Ishikawa (cell line): ENCODE measurements at regions not wholly inside any gene's neighbourhood (a gene's known extent, or its start where the extent isn't known, plus 50 kb on each side); places are given as distances from the start of the nearest gene placed in this dataset.

Source experiments
- CEBPB ChIP-seq: IDR thresholded peaks from 2 replicates; pipeline ENCODE4 v1.6.1; 2012
- CREB1 ChIP-seq: IDR thresholded peaks from 2 replicates; pipeline ENCODE4 v1.6.1; 2012; ENCODE audit warnings: low read depth
- EGR1 ChIP-seq: IDR thresholded peaks from 2 replicates; pipeline ENCODE4 v1.6.1; 2012
- EP300 ChIP-seq: IDR thresholded peaks from 2 replicates; pipeline ENCODE4 v1.6.1; 2012; ENCODE audit warnings: borderline replicate concordance
- FOXM1 ChIP-seq: IDR thresholded peaks from 2 replicates; pipeline ENCODE4 v1.6.1; 2012; ENCODE audit warnings: low read depth, borderline replicate concordance
- NFIC ChIP-seq: IDR thresholded peaks from 2 replicates; pipeline ENCODE4 v1.6.1; 2012
- RAD21 ChIP-seq: IDR thresholded peaks from 2 replicates; pipeline ENCODE4 v1.6.1; 2012; ENCODE audit warnings: low read depth
- TAF1 ChIP-seq: IDR thresholded peaks from 2 replicates; pipeline ENCODE4 v1.6.1; 2012; ENCODE audit warnings: low read depth, mild to moderate bottlenecking
- TCF12 ChIP-seq: IDR thresholded peaks from 2 replicates; pipeline ENCODE4 v1.6.1; 2012; ENCODE audit warnings: low read depth
- TEAD4 ChIP-seq: IDR thresholded peaks from 2 replicates; pipeline ENCODE4 v1.6.1; 2012
- YY1 ChIP-seq: IDR thresholded peaks from 2 replicates; pipeline ENCODE4 v1.6.1; 2012; ENCODE audit warnings: low read depth
- ZBTB7A ChIP-seq: IDR thresholded peaks from 2 replicates; pipeline ENCODE4 v1.6.1; 2012; ENCODE audit warnings: low read depth
- TF ChIP-seq, protein P1 (sequence below): IDR thresholded peaks from 2 replicates; pipeline ENCODE4 v1.6.1; 2012; ENCODE audit warnings: low read depth, mild to moderate bottlenecking
- TF ChIP-seq, protein P2 (sequence below): IDR thresholded peaks from 2 replicates; pipeline ENCODE4 v1.6.1; 2012
- TF ChIP-seq, protein P3 (sequence below): IDR thresholded peaks from 2 replicates; pipeline ENCODE4 v1.6.1; 2012

DNA sequence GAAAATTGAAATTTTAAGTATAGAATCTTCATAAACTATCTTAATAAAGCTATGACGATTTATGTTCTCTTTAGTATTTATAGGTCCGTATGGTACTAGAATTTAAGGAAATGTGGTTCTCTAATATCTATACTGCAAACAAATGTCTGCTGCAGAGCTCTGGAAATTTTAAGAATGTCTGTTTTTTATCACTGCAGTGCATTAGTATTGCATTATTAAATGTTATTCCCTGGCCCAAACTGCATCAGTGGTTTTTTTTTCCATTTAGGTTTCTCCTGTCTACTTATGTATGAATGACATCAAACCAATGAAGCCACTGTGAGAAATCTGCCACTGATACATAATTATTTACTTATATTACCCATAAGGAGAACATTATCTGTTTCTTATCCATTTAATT is 211.4 kb upstream of the CD180 start:
- TF ChIP-seq TEAD4 (no peak), TCF12 (no peak), CEBPB (no peak), RAD21 (no peak), ZBTB7A (no peak), EP300 (no peak), TAF1 (no peak), FOXM1 (no peak), NFIC (no peak), EGR1 (no peak), YY1 (no peak)
- TF ChIP-seq, protein P1, sequence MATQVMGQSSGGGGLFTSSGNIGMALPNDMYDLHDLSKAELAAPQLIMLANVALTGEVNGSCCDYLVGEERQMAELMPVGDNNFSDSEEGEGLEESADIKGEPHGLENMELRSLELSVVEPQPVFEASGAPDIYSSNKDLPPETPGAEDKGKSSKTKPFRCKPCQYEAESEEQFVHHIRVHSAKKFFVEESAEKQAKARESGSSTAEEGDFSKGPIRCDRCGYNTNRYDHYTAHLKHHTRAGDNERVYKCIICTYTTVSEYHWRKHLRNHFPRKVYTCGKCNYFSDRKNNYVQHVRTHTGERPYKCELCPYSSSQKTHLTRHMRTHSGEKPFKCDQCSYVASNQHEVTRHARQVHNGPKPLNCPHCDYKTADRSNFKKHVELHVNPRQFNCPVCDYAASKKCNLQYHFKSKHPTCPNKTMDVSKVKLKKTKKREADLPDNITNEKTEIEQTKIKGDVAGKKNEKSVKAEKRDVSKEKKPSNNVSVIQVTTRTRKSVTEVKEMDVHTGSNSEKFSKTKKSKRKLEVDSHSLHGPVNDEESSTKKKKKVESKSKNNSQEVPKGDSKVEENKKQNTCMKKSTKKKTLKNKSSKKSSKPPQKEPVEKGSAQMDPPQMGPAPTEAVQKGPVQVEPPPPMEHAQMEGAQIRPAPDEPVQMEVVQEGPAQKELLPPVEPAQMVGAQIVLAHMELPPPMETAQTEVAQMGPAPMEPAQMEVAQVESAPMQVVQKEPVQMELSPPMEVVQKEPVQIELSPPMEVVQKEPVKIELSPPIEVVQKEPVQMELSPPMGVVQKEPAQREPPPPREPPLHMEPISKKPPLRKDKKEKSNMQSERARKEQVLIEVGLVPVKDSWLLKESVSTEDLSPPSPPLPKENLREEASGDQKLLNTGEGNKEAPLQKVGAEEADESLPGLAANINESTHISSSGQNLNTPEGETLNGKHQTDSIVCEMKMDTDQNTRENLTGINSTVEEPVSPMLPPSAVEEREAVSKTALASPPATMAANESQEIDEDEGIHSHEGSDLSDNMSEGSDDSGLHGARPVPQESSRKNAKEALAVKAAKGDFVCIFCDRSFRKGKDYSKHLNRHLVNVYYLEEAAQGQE = no peak
- TF ChIP-seq, protein P2, sequence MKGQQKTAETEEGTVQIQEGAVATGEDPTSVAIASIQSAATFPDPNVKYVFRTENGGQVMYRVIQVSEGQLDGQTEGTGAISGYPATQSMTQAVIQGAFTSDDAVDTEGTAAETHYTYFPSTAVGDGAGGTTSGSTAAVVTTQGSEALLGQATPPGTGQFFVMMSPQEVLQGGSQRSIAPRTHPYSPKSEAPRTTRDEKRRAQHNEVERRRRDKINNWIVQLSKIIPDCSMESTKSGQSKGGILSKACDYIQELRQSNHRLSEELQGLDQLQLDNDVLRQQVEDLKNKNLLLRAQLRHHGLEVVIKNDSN = no peak

DNA sequence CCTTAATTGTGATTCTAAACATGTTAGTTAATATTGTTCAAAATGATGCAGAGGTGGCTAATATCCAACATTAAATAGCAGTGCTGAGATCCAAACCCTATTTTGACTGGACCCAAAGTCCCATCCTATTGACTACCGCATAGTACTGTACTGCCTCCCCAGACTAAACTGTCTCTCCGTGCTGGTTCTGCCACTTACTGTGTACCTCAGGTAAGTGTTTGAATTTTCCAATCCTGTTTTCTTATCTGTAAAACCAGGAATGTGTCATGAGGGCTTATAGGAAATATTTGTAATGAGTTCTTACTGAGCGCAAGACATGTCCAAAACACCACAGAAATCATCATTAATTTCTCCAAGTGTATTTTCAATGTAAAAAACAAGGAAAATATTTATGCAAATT is 209.2 kb upstream of the CD180 start:
- TF ChIP-seq ZBTB7A (no peak), EGR1 (no peak), FOXM1 (no peak), TEAD4 (no peak), YY1 (no peak), RAD21 (no peak), EP300 (no peak), NFIC (no peak)
- TF ChIP-seq, protein P1 = no peak
- TF ChIP-seq, protein P2 = no peak

DNA sequence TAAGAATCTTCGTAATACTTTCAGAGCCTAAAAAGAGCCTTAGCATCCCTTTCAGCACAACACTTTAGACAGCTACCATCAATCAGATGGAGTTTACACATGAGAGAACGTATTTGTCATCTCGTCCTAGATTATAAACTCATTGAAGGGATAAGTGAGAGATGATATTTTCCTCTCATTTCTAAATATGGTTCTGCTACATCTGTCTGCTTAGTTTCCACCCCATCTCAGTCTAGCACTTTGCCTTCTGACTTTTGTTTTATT is 208.4 kb upstream of the CD180 start:
- no peak for TF ChIP-seq YY1
- TF ChIP-seq, protein P3, sequence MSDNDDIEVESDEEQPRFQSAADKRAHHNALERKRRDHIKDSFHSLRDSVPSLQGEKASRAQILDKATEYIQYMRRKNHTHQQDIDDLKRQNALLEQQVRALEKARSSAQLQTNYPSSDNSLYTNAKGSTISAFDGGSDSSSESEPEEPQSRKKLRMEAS = no peak
- TF ChIP-seq CEBPB = no peak
- TF ChIP-seq, protein P2 = no peak
- no peak for TF ChIP-seq EGR1
- no peak for TF ChIP-seq NFIC
- TF ChIP-seq TAF1 = no peak
- TF ChIP-seq ZBTB7A = no peak
- TF ChIP-seq EP300 = no peak

DNA sequence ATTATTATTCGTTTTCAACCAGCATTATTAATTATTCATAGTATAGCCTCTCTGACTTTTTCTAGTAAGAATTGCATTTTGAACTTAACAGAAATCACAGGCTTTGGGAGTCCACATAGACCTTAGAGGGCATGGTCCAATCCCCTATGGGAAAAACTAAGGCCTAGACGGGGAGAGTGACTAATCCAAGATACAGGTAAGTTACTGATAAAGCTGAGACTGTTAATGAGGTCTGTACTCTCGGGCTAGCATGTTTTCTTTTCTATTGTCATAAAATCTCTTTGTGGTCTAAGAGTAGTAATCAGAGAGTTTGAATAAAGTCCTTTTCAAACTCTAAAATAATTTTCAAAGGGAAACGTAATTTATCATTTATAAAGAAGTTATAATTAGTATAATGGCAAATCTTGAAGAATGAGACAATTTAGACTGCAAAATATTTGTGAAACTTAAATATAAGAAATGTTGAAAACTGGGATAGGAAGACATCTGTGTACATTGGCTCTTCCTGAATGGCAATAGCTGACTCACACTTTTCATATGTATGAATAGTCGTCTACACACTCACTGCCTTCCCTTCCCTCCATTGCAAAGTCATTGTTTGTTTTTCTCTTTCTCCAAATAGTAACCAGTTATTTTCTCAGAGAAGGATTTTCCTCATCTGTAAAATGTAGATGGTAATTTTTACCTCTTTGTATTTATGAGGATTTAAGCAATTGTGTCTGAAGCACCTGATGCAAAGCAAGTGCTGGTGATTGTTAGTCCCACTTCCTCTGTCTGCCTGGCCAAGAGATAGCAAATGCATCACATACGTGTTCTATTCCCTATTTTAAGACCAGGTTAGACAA is 207.9 kb upstream of the CD180 start:
- TF ChIP-seq YY1 = no peak
- no peak for TF ChIP-seq CEBPB
- no peak for TF ChIP-seq RAD21
- TF ChIP-seq, protein P2 = no peak
- no peak for TF ChIP-seq TEAD4
- TF ChIP-seq, protein P1 = no peak
- TF ChIP-seq CREB1 = no peak
- no peak for TF ChIP-seq ZBTB7A
